Suprapubic skin (tissue), 4 donors: ENCODE measurements at regions not wholly inside any gene's neighbourhood (a gene's known extent, or its start where the extent isn't known, plus 50 kb on each side); places are given as distances from the start of the nearest gene placed in this dataset.

Experiments used
- CTCF ChIP-seq, 2 donors: fragments of 200-600 bp in 1 of 2; fragments of 450-650 bp in 1 of 2; sonication (generic) in 1 of 2; IDR thresholded peaks; one replicate each; pipeline ENCODE4 v1.5.1; 2016 to 2019; ENCODE audit warnings: antibody characterized with exemption in 2 of 2, mild to moderate bottlenecking in 1 of 2, moderate library complexity in 1 of 2
- EP300 ChIP-seq: sonication (generic); formaldehyde crosslinking; IDR thresholded peaks from one replicate; pipeline ENCODE4 v1.6.1; 2017; ENCODE audit warnings: antibody characterized with exemption
- POLR2A ChIP-seq, 2 donors: fragments of 450-650 bp; IDR thresholded peaks; one replicate each; pipeline ENCODE4 v1.6.1; 2017; ENCODE audit warnings: antibody characterized with exemption in 2 of 2, mild to moderate bottlenecking in 2 of 2, moderate library complexity in 2 of 2
- POLR2AphosphoS5 ChIP-seq, 3 donors: sonication (generic); formaldehyde crosslinking; IDR thresholded peaks; one replicate each; pipeline ENCODE4 v1.6.1; 2017; ENCODE audit warnings: antibody characterized with exemption in 3 of 3

GRCh38 chr4:165698272-165698671 is 174.8 kb upstream of the TLL1 start:
- TF ChIP-seq CTCF (IDR thresholded peaks at IDR 0.05) (no peak), POLR2A (IDR thresholded peaks at IDR 0.05) (no peak), POLR2AphosphoS5 (IDR thresholded peaks at IDR 0.05) (no peak), EP300 (no peak)
